Stimulated activated naive CD4-positive, alpha-beta T cell treated with Interleukin-2 at 50 U/mL for 16 hours (primary cell): ENCODE measurements at regions not wholly inside any gene's neighbourhood (a gene's known extent, or its start where the extent isn't known, plus 50 kb on each side); places are given as distances from the start of the nearest gene placed in this dataset.
"Not testable (repeated sequence)": the region's sequence is repeated elsewhere in the genome, so short reads cannot be mapped to it uniquely, and the experiment has no call there.

ENCODE experiments used
- DNase-seq: peaks from one replicate; lab custom pipeline; 2025; lab: John Stamatoyannopoulos, UW

GRCh38 chr18:38575648-38576047, 1010.0 kb upstream of the CELF4 start:
- no peak for DNase-seq

- DNase-seq = no peak
Observed at GRCh38 chr18:38575023-38575422, 1009.4 kb upstream of the CELF4 start.

GRCh38 chr18:38572554-38573111, 1007.0 kb upstream of the CELF4 start:
- DNase-seq = no peak

GRCh38 chr18:38571651-38572050, 1006.1 kb upstream of the CELF4 start:
- no peak for DNase-seq

GRCh38 chr18:38565513-38565912, 999.9 kb upstream of the CELF4 start:
- no peak for DNase-seq

- no peak for DNase-seq
Observed at GRCh38 chr18:38563396-38563980, 997.9 kb upstream of the CELF4 start.

GRCh38 chr18:38557006-38557405, 991.4 kb upstream of the CELF4 start:
- no peak for DNase-seq

- no peak for DNase-seq
Observed at GRCh38 chr18:38552732-38553321, 987.2 kb upstream of the CELF4 start.

GRCh38 chr18:38551881-38552280, 986.3 kb upstream of the CELF4 start:
- DNase-seq = no peak

- no peak for DNase-seq
Observed at GRCh38 chr18:38545071-38545470, 979.5 kb upstream of the CELF4 start.

GRCh38 chr18:38539856-38540255, 974.3 kb upstream of the CELF4 start:
- DNase-seq = no peak

- DNase-seq = no peak
Observed at GRCh38 chr18:38539371-38539770, 973.8 kb upstream of the CELF4 start.

- no peak for DNase-seq
Observed at GRCh38 chr18:38534073-38534472, 968.5 kb upstream of the CELF4 start.

- DNase-seq = no peak
Observed at GRCh38 chr18:38526922-38527321, 961.3 kb upstream of the CELF4 start.

- no peak for DNase-seq
Observed at GRCh38 chr18:38525039-38525438, 959.4 kb upstream of the CELF4 start.

- no peak for DNase-seq
Observed at GRCh38 chr18:38520786-38521185, 955.2 kb upstream of the CELF4 start.

GRCh38 chr18:38502539-38502938, 936.9 kb upstream of the CELF4 start:
- DNase-seq = no peak

- DNase-seq = no peak
Observed at GRCh38 chr18:38497266-38497665, 931.7 kb upstream of the CELF4 start.

- DNase-seq = no peak
Observed at GRCh38 chr18:38496222-38496793, 930.7 kb upstream of the CELF4 start.

GRCh38 chr18:38494065-38494464, 928.5 kb upstream of the CELF4 start:
- no peak for DNase-seq

- no peak for DNase-seq
Observed at GRCh38 chr18:38491195-38491594, 925.6 kb upstream of the CELF4 start.

GRCh38 chr18:38489721-38490120, 924.1 kb upstream of the CELF4 start:
- DNase-seq = not testable (repeated sequence)

GRCh38 chr18:38487521-38487920, 921.9 kb upstream of the CELF4 start:
- no peak for DNase-seq

GRCh38 chr18:38483326-38483725, 917.7 kb upstream of the CELF4 start:
- DNase-seq = no peak
